Fibroblast of the aortic adventitia (primary cell): ENCODE measurements at regions not wholly inside any gene's neighbourhood (a gene's known extent, or its start where the extent isn't known, plus 50 kb on each side); places are given as distances from the start of the nearest gene placed in this dataset.

Source experiments
- DNase-seq: peaks from one replicate; pipeline ENCODE4 v3.0.0-alpha.2; 2010; ENCODE audit warnings: low read depth
- H3K4me3 ChIP-seq: 2 replicates; pipeline ENCODE4 v1.5.1; 2011; ENCODE audit warnings: low read depth, mild to moderate bottlenecking, control low read depth, low read length, moderate library complexity
- TF ChIP-seq, protein P1 (sequence below): IDR thresholded peaks from 2 replicates; pipeline ENCODE4 v1.5.1; 2011; ENCODE audit warnings: mild to moderate bottlenecking, low read length, control low read depth, inconsistent platforms; ENCODE audit not compliant: insufficient read depth

DNA sequence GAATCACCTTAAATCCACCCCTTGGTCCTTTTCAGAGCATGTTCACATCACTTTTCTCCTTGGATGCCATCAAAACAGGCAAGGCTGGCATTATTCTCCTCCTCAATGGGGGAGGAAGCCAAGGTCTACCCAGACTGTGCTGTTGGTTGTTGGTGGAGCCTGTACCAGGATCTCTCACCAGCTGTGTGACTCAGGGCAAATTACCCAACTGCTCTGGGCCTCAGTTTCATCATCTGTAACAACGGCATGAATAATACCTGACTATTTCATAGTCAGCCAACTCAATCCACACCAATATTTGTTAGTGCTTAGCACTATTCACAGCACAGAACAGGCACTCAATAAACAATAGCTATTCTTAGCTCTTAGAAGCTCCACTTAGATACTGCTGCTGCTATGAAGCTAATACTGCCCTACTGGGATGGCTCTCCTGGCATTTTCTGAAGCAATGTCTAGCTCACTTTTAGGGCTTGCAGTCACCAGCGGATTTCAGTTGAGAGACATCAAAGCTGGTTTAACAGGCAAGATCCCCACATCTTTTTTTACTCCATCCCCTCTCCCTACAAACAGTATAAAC lies 116.9 kb downstream of the CCNA1 start:
- DNase-seq = no peak
- TF ChIP-seq, protein P1, sequence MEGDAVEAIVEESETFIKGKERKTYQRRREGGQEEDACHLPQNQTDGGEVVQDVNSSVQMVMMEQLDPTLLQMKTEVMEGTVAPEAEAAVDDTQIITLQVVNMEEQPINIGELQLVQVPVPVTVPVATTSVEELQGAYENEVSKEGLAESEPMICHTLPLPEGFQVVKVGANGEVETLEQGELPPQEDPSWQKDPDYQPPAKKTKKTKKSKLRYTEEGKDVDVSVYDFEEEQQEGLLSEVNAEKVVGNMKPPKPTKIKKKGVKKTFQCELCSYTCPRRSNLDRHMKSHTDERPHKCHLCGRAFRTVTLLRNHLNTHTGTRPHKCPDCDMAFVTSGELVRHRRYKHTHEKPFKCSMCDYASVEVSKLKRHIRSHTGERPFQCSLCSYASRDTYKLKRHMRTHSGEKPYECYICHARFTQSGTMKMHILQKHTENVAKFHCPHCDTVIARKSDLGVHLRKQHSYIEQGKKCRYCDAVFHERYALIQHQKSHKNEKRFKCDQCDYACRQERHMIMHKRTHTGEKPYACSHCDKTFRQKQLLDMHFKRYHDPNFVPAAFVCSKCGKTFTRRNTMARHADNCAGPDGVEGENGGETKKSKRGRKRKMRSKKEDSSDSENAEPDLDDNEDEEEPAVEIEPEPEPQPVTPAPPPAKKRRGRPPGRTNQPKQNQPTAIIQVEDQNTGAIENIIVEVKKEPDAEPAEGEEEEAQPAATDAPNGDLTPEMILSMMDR = no peak
- H3K4me3 ChIP-seq = no peak overlapping the region

DNA sequence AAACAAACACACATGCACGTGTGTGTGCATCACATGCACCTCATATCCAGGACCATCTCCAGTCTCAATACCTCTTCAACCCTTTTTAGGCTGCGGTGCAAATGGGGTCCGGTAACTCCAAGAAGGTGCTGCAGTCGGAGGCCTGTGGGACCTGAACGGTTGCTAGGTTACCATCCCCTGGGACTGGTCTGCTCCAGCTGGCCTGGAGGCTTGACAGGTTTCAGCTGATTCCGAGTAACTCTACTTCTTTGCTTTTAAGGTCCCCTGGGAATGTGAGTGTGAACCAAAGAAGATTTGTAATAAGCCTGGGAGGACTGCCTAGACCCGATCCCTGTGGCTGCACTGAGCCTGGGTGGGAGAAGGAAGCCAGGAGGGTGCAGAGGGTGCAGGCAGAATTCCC lies 117.5 kb downstream of the CCNA1 start:
- TF ChIP-seq, protein P1 = no peak
- no peak overlapping the region for H3K4me3 ChIP-seq
- DNase-seq = peak; percentile 2

DNA sequence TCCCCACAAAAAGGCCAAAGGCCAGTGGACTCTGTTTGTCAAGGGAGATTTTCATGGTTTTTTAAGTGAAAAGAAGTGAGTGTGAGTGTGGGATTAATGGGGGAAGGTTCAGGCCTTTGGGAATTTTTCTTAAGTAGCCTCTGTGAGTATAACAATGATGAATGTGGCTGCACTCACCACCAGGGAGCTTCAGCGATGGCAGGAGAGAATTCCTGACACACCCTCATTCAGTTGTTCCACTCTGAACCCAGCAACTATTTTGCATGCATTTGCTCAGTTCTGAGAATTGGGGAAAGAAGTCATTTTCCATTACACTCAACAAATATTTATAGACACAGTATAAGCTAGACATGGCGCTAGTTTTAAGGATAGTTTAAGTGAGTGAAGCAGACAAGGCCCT lies 117.9 kb downstream of the CCNA1 start:
- no peak for DNase-seq

DNA sequence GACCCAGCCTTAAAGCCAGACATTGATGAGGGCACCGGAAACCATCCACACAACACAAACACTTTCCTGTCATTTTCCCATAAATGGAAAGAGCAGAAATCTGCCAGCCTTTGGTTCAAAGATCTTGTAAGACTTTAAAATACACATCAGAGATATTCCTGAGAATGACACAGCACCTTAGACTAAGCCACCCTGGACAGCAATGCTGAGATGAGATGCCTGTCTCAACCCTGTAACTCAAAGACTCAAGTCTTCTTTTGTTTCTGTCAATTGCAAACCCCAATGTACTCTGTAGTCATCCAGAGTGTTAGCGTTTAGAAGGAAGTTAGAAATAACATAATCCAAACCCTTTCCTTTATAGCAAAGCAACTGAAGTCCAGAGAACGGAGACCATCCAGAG lies 119.2 kb downstream of the CCNA1 start:
- DNase-seq = no peak
- TF ChIP-seq, protein P1 = no peak

More for the DNA sequence above, 117.9 kb downstream of the CCNA1 start:
- TF ChIP-seq, protein P1 = no peak
- no peak overlapping the region for H3K4me3 ChIP-seq

DNA sequence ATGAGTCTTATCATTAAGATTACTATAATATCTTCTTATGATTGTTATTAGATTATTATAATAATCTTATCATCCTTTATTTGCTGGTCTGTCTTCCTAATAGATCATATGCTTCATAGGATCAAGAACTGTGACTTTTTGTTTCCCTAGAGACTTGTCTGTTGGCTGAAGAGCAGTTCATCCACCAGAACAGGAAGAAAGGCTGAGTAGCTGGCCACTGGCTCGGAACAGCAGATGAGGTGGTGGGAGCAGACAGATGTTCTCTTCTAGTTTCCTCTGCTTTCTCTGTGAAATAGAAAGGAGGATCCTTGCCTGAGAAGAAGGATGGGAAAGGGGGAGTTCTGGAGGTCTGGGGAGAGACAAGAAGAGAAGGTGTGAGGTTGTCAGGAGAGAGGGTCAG lies 120.0 kb downstream of the CCNA1 start:
- no peak for DNase-seq
- TF ChIP-seq, protein P1 = no peak
- H3K4me3 ChIP-seq = no peak overlapping the region

More for the DNA sequence above, 119.2 kb downstream of the CCNA1 start:
- H3K4me3 ChIP-seq = no peak overlapping the region

DNA sequence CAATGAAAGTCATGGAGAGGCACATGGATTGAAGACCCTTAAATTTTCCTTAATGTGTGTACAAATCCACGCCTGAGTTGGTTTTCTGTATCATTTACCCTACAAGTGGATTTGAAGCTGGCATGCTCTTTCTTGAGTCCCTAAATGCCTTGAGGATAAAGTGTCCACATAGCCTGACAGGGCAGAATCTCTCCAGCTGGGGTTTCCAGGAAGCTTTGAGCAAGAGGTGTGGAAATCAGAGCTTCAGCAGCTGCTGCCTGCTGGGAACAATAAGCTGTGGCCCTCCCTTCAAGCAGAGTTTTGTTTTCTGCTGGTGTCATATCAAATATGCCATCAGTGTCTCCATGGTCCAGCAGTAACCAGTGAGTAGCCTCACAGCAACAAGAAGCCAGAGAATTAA lies 120.3 kb upstream of the SERTM1 start:
- H3K4me3 ChIP-seq = no peak overlapping the region
- TF ChIP-seq, protein P1 = no peak
- no peak for DNase-seq
